Left lung (tissue), 4 donors: ENCODE measurements at regions not wholly inside any gene's neighbourhood (a gene's known extent, or its start where the extent isn't known, plus 50 kb on each side); places are given as distances from the start of the nearest gene placed in this dataset.

Experiments
- ATAC-seq: fragments of 200-7000 bp; cut with Tn5 transposase; one replicate; pipeline ENCODE4 v1.9.1; 2020; ENCODE audit warnings: moderate library complexity
- DNase-seq, 4 donors: peaks; one replicate each; pipeline ENCODE4 v3.0.0-alpha.2; 2013 to 2020
- H3K27ac ChIP-seq, 2 donors: fragments of 200-600 bp; sonication (generic) in 1 of 2; one replicate each; pipeline versions ENCODE4 v1.5.0 to v1.8.0; 2020 to 2021
- H3K27me3 ChIP-seq, 2 donors: fragments of 200-600 bp; sonication (generic) in 1 of 2; one replicate each; pipeline versions ENCODE4 v1.5.0 to v1.8.0; 2020 to 2021
- H3K36me3 ChIP-seq, 2 donors: fragments of 200-600 bp; sonication (generic) in 1 of 2; one replicate each; pipeline versions ENCODE4 v1.5.0 to v1.8.0; 2020 to 2021
- H3K4me1 ChIP-seq, 2 donors: fragments of 200-600 bp; one replicate each; pipeline ENCODE4 v1.8.0; 2021
- H3K4me3 ChIP-seq, 2 donors: fragments of 200-600 bp; sonication (generic) in 1 of 2; one replicate each; pipeline versions ENCODE4 v1.5.0 to v1.8.0; 2020 to 2021; ENCODE audit warnings: mild to moderate bottlenecking in 1 of 2
- H3K9me3 ChIP-seq, 2 donors: fragments of 200-600 bp; sonication (generic) in 1 of 2; one replicate each; pipeline versions ENCODE4 v1.5.0 to v1.8.0; 2020 to 2021
- CTCF ChIP-seq, 2 donors: fragments of 200-600 bp; sonication (generic) in 1 of 2; IDR thresholded peaks; one replicate each; pipeline versions ENCODE4 v1.5.0 to v1.8.0; 2021; ENCODE audit warnings: antibody characterized with exemption in 2 of 2
- intact Hi-C, 2 donors: fragments of 100-400 bp; cut with DNase I; formaldehyde crosslinking; loops; one replicate each; pipeline versions ENCODE4 v1.11.2 to v1.14.2; 2022
- donor health status: DM: no; HTN: yes; CAD: no.
- donor health status: DM: no; HTN: no; CAD: no.

DNA sequence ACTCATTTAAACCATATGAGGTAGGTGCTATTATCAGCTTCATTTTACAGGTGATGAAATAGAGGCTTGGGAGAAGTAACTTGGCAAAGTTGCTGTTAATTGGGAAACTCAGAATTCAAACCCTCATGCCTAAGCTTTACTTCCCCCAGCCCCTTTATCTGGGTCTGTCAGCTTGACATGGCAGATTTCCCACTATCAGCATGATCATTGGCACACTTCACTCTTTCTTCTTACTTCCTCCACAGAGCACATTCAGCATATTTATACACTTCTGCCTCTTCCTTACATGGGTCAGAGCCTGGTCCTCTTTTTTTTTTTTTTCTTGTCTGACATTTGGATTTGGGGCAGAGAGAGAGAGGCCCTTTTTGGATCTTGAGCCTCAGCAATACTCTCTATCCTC, 56.5 kb upstream of the ARX start:
- TF ChIP-seq CTCF (IDR thresholded peaks at IDR 0.05): no peak
- Histone ChIP-seq H3K27me3 (no peaks in the 10 kb centered on the region), H3K4me1 (no peaks in the 10 kb centered on the region), H3K27ac (no peak overlapping the region), H3K36me3 (no peaks in the 10 kb centered on the region), H3K9me3 (no peaks in the 10 kb centered on the region), H3K4me3 (no peak overlapping the region)
- DNase-seq (no peak), ATAC-seq (no peak)
- intact Hi-C loops: no loop called here

GRCh38 chrX:25070038-25070437, 54.3 kb upstream of the ARX start:
- Histone ChIP-seq H3K4me3 (no peak overlapping the region), H3K9me3 (no peaks in the 10 kb centered on the region), H3K36me3 (no peaks in the 10 kb centered on the region), H3K27me3 (no peaks in the 10 kb centered on the region), H3K27ac (no peak overlapping the region), H3K4me1 (no peaks in the 10 kb centered on the region)
- no peak for ATAC-seq
- no peak for DNase-seq
- TF ChIP-seq CTCF (IDR thresholded peaks at IDR 0.05): no peak
- intact Hi-C loops: no loop called here

DNA sequence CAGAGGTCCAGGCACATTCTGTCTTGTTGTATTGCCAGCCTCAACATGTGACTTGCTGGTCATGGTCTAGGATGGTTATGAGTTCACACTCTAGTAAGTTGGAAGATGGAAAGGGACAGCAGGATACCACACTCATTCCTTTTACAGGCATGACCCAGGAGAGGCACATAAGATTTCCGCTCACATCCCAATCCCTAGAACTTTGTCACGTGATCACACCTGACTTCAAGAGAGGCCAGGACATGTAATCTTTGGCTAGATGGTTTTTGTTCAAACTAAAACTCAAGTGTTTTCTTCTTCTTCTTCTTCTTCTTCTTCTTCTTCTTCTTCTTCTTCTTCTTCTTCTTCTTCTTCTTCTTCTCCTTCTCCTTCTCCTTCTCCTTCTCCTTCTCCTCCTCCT, 53.4 kb upstream of the ARX start:
- Histone ChIP-seq H3K27me3 (no peaks in the 10 kb centered on the region), H3K27ac (no peak overlapping the region), H3K4me1 (no peaks in the 10 kb centered on the region), H3K4me3 (no peak overlapping the region), H3K9me3 (no peaks in the 10 kb centered on the region), H3K36me3 (no peaks in the 10 kb centered on the region)
- intact Hi-C loops: no loop called here
- no peak for DNase-seq
- ATAC-seq: no peak
- TF ChIP-seq CTCF (IDR thresholded peaks at IDR 0.05): no peak

DNA sequence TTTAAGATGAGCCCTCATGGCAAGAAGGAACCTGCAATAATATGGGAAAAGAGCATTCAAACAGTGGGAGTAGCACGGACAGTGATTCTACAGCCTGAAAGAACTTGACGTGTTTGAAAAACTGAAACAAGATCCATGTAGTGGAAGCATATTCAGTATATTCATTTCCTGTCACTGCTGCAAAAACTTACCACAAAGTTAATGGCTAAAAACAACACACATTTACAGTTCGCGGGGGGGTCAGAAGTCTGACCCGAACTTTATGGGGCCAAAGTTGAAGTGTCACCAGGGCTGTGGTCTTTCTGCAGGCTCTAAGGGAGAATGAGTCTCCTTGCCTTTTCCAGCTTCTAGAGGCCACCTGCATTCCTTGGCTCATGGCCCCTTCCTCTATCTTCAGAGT, 52.6 kb upstream of the ARX start:
- Histone ChIP-seq H3K36me3 (no peaks in the 10 kb centered on the region), H3K27me3 (no peaks in the 10 kb centered on the region), H3K9me3 (no peaks in the 10 kb centered on the region), H3K4me1 (no peaks in the 10 kb centered on the region), H3K27ac (no peak overlapping the region), H3K4me3 (no peak overlapping the region)
- intact Hi-C loops: no loop called here
- no peak for TF ChIP-seq CTCF (IDR thresholded peaks at IDR 0.05)
- DNase-seq: no peak
- ATAC-seq: no peak

DNA sequence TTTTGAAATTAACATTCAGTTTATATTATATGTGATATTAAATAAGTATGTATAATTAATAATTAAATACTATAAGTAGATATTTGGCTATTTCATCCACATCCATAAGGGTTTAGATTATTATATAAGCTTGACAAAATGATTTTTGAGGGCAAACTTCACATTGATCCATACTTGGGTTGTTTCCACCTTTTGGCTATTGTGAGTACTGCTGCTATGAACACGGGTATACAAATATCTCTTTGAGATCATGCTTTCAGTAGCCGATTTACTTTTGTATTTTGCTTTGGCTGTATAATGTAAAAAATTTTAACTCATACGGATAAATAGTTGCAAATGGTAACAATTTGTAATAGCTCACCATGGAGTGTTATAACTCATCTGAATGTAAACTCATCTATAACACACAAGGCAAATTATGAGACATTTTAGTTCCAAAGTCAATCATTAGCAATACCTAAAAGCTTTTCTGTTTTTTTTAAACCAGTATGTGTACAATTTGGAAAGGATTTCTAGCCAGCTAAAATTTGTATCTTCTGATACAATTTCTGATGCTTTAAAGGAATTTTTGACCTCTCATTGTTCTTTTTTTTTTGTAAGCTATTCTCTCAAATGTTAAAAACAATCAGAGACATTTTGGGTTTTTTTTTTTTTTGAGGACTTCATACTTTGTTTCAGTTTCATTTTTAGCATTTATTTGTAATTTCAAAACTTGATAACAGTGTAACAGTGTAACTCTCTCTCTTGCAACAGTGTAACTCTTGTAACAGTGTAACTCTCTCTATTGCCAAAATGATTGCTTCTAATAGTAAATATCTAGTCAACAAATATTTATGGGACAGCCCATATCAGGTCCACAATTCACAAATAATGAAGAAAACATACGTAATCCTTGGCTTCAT, 51.8 kb upstream of the ARX start:
- no peak for DNase-seq
- no peak for ATAC-seq
- Histone ChIP-seq H3K36me3 (no peaks in the 10 kb centered on the region), H3K27me3 (no peaks in the 10 kb centered on the region), H3K27ac (no peak overlapping the region), H3K4me3 (no peak overlapping the region), H3K4me1 (no peaks in the 10 kb centered on the region), H3K9me3 (no peaks in the 10 kb centered on the region)
- TF ChIP-seq CTCF (IDR thresholded peaks at IDR 0.05): no peak
- intact Hi-C loops: no loop called here
